ENCODE measurements at regions not wholly inside any gene's neighbourhood (a gene's known extent, or its start where the extent isn't known, plus 50 kb on each side); places are given as distances from the start of the nearest gene placed in this dataset.

DNA sequence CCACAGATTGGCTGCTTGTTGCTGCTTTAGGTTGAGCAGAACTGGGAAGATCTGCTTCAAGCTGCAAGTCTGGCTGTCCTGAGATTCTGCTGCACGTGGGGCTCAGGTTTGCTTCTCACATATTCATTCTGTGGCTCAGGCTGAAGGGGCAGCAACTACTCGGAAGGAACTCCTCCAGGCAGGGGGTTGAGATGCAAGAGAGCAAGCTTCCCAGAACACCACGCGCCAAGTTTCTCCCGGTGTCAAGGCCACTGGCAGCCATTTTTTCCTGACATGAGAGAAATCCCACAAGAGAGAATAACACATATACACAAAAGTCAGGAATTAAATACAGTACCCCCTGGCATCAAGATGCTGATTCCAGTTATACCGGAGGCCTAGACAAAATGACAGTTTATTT lies 887.6 kb upstream of the SLC10A2 start:
- Histone ChIP-seq H3K4me1 (no peaks in the 10 kb centered on the region), H3K27me3 (no peaks in the 10 kb centered on the region), H3K4me3 (no peak overlapping the region), H3K9me3 (no peaks in the 10 kb centered on the region), H3K36me3 (no peaks in the 10 kb centered on the region), H3K27ac (no peak overlapping the region)
- TF ChIP-seq, protein P1, sequence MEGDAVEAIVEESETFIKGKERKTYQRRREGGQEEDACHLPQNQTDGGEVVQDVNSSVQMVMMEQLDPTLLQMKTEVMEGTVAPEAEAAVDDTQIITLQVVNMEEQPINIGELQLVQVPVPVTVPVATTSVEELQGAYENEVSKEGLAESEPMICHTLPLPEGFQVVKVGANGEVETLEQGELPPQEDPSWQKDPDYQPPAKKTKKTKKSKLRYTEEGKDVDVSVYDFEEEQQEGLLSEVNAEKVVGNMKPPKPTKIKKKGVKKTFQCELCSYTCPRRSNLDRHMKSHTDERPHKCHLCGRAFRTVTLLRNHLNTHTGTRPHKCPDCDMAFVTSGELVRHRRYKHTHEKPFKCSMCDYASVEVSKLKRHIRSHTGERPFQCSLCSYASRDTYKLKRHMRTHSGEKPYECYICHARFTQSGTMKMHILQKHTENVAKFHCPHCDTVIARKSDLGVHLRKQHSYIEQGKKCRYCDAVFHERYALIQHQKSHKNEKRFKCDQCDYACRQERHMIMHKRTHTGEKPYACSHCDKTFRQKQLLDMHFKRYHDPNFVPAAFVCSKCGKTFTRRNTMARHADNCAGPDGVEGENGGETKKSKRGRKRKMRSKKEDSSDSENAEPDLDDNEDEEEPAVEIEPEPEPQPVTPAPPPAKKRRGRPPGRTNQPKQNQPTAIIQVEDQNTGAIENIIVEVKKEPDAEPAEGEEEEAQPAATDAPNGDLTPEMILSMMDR (IDR thresholded peaks at IDR 0.05), result no peak
- no peak for DNase-seq (ENCODE audit: low spot score)

- Histone ChIP-seq H3K9me3 (no peaks in the 10 kb centered on the region), H3K36me3 (no peaks in the 10 kb centered on the region), H3K27me3 (no peaks in the 10 kb centered on the region), H3K27ac (no peak overlapping the region), H3K4me1 (no peaks in the 10 kb centered on the region), H3K4me3 (no peak overlapping the region)
- TF ChIP-seq, protein P1 (IDR thresholded peaks at IDR 0.05), result no peak
- no peak for DNase-seq (ENCODE audit: low spot score)
Observed at GRCh38 chr13:103952183-103952582, 886.0 kb upstream of the SLC10A2 start.

- Histone ChIP-seq H3K4me1 (no peaks in the 10 kb centered on the region), H3K9me3 (no peaks in the 10 kb centered on the region), H3K27ac (no peak overlapping the region), H3K27me3 (no peaks in the 10 kb centered on the region), H3K36me3 (no peaks in the 10 kb centered on the region), H3K4me3 (no peak overlapping the region)
- no peak for DNase-seq (ENCODE audit: low spot score)
- TF ChIP-seq, protein P1 (IDR thresholded peaks at IDR 0.05), result no peak
Observed at GRCh38 chr13:103948426-103948825, 882.2 kb upstream of the SLC10A2 start.

GRCh38 chr13:103945836-103946235 lies 879.6 kb upstream of the SLC10A2 start:
- Histone ChIP-seq H3K36me3 (no peaks in the 10 kb centered on the region), H3K27ac (no peak overlapping the region), H3K4me3 (no peak overlapping the region), H3K27me3 (no peaks in the 10 kb centered on the region), H3K9me3 (no peaks in the 10 kb centered on the region), H3K4me1 (no peaks in the 10 kb centered on the region)
- TF ChIP-seq, protein P1 (IDR thresholded peaks at IDR 0.05), result no peak
- no peak for DNase-seq (ENCODE audit: low spot score)

DNA sequence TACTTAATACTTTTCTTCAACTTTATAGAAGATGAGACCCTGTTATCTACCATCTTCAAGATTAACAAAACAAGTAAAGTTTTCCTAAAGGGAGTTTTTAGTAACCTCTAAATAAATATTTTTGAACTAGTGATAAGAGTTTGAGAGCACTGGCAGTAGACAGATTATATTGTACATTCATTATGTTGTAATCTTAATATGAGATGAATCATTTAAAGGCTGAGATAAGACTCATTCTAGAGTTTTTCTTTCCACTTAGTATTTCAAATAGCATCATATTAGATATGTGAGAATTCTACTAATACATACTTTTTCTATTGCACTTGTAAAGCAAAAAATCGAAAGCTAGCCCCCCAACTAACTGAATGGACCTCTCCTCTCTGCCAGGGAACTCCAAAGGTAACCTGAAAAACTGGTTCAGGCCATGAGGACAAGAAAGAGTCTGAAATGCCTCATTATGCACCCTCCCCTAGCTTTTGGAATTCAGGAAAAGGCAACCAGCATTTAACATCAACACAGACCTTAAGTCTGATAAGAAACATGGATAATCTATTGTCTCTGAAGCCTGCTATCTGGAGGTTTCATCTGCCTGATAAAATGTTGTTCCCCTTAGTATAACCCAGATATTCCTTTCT lies 875.4 kb upstream of the SLC10A2 start:
- Histone ChIP-seq H3K4me1 (no peaks in the 10 kb centered on the region), H3K9me3 (no peaks in the 10 kb centered on the region), H3K27me3 (no peaks in the 10 kb centered on the region), H3K4me3 (no peak overlapping the region), H3K27ac (no peak overlapping the region), H3K36me3 (no peaks in the 10 kb centered on the region)
- TF ChIP-seq, protein P1 (IDR thresholded peaks at IDR 0.05), result no peak
- no peak for DNase-seq (ENCODE audit: low spot score)

DNA sequence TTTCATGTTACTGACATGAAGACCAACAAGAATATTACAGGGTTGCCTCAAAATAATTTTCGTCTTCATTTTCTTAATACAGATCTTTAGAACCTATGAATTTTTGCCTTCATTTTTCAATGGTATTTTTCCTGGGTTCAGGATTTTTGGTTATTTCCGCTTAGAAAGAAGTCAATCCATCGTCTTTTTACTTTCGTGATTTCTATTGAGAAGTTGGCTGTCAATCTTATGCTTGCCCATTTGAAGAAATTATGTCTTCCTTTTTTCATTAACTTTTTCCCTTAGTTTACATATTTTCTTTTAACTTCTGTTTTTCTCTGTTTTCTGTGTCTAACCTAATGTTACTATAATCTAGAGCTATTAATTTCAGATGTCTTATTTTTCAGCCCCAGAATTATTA lies 868.9 kb upstream of the SLC10A2 start:
- Histone ChIP-seq H3K27ac (no peak overlapping the region), H3K4me1 (no peaks in the 10 kb centered on the region), H3K27me3 (no peaks in the 10 kb centered on the region), H3K4me3 (no peak overlapping the region), H3K36me3 (no peaks in the 10 kb centered on the region), H3K9me3 (peaks cover 0 to 11% of the 10 kb centered on the region in 2 donors)
- TF ChIP-seq, protein P1 (IDR thresholded peaks at IDR 0.05), result no peak
- DNase-seq (ENCODE audit: low spot score), result no peak

All from right atrium auricular region (tissue), 2 donors.